ENCODE measurements at regions not wholly inside any gene's neighbourhood (a gene's known extent, or its start where the extent isn't known, plus 50 kb on each side); places are given as distances from the start of the nearest gene placed in this dataset.

- TF ChIP-seq CTCF (IDR thresholded peaks at IDR 0.05), result no peak
- TF ChIP-seq POLR2A (IDR thresholded peaks at IDR 0.05), result no peak
- no peak for TF ChIP-seq EP300 (IDR thresholded peaks at IDR 0.05)
Observed at GRCh38 chr1:29632806-29633615, 396.7 kb downstream of the PTPRU start.
